IMR-90 (cell line): ENCODE measurements at regions not wholly inside any gene's neighbourhood (a gene's known extent, or its start where the extent isn't known, plus 50 kb on each side); places are given as distances from the start of the nearest gene placed in this dataset.

Experiments used
- ATAC-seq: fragments of 200-7000 bp; cut with Tn5 transposase; 2 replicates; pipeline ENCODE4 v1.9.1; 2020; ENCODE audit warnings: low read depth, mild to moderate bottlenecking, moderate library complexity
- BruUV-seq: library from RNA; stranded (reverse); fragments of 400-500 nt; replicated peaks from 2 replicates; lab custom pipeline; 2021; lab: Mats Ljungman, UMichigan
- CTCF ChIA-PET: fragments of 300-600 bp; formaldehyde crosslinking; extraction: SDS; loops from one replicate; lab custom pipeline; 2021; ENCODE audit warnings: antibody characterized with exemption; lab: Yijun Ruan, JAX
- POLR2A ChIA-PET: fragments of 300-600 bp; sonication (Branson Sonifier 250); formaldehyde crosslinking; loops from one replicate; lab custom pipeline; 2022; ENCODE audit warnings: antibody characterized with exemption; ENCODE audit not compliant: unreplicated experiment; lab: Charles Lee
- DNase-seq: peaks from one replicate; pipeline ENCODE4 v3.0.0; 2013
- H2AFZ ChIP-seq: replicated peaks from 2 replicates; pipeline ENCODE3; 2013; ENCODE audit warnings: low read length, mild to moderate bottlenecking; ENCODE audit not compliant: poor library complexity
- H2AK5ac ChIP-seq: 2 replicates; pipeline ENCODE4 v1.6.1; 2013; ENCODE audit warnings: low read depth, low read length, inconsistent platforms
- H2AK9ac ChIP-seq: replicated peaks from 2 replicates; pipeline ENCODE3; 2013; ENCODE audit warnings: mild to moderate bottlenecking, low read depth, low read length, moderate library complexity; ENCODE audit not compliant: poor library complexity
- H2BK120ac ChIP-seq: 2 replicates; pipeline ENCODE4 v1.6.1; 2013; ENCODE audit warnings: low read depth, low read length, inconsistent platforms
- H2BK15ac ChIP-seq: 3 replicates; pipeline ENCODE4 v1.6.1; 2013; ENCODE audit warnings: low read depth, low read length, inconsistent platforms
- H2BK20ac ChIP-seq: 2 replicates; pipeline ENCODE4 v1.6.1; 2013; ENCODE audit warnings: low read depth, mild to moderate bottlenecking, inconsistent platforms, low read length, moderate library complexity
- H2BK5ac ChIP-seq: 2 replicates; pipeline ENCODE4 v1.6.1; 2013; ENCODE audit warnings: mild to moderate bottlenecking, low read depth, low read length, inconsistent platforms; ENCODE audit not compliant: poor library complexity, severe bottlenecking
- H3K14ac ChIP-seq: replicated peaks from 2 replicates; pipeline ENCODE4 v1.6.1; 2013; ENCODE audit warnings: low read depth, low read length, inconsistent platforms
- H3K18ac ChIP-seq: 2 replicates; pipeline ENCODE4 v1.6.1; 2013; ENCODE audit warnings: low read depth, low read length, control low read depth
- H3K23ac ChIP-seq: 2 replicates; pipeline ENCODE4 v1.6.1; 2013; ENCODE audit warnings: low read depth, low read length, inconsistent platforms
- H3K27ac ChIP-seq: 2 replicates; pipeline ENCODE4 v1.5.1; 2013; ENCODE audit warnings: mild to moderate bottlenecking, control low read depth, low read length; ENCODE audit not compliant: insufficient read depth
- H3K27me3 ChIP-seq: 2 replicates; pipeline ENCODE4 v1.6.1; 2013; ENCODE audit warnings: low read length; ENCODE audit not compliant: control insufficient read depth, insufficient read depth
- H3K36me3 ChIP-seq: 2 replicates; pipeline ENCODE4 v1.6.1; 2013; ENCODE audit warnings: low read length, mixed read lengths; ENCODE audit not compliant: control insufficient read depth, insufficient read depth
- H3K4ac ChIP-seq: 2 replicates; pipeline ENCODE4 v1.6.1; 2013; ENCODE audit warnings: low read depth, low read length, inconsistent platforms
- H3K4me1 ChIP-seq: 2 replicates; pipeline ENCODE4 v1.6.1; 2013; ENCODE audit warnings: low read length, mixed read lengths; ENCODE audit not compliant: control insufficient read depth, insufficient read depth
- H3K4me2 ChIP-seq: 2 replicates; pipeline ENCODE4 v1.6.1; 2013; ENCODE audit warnings: low read depth, mild to moderate bottlenecking, control low read depth, low read length, moderate library complexity
- H3K4me3 ChIP-seq: 2 replicates; pipeline ENCODE4 v1.5.1; 2013; ENCODE audit warnings: low read depth, mild to moderate bottlenecking, control low read depth, low read length, moderate library complexity; ENCODE audit not compliant: insufficient read depth
- H3K56ac ChIP-seq: 2 replicates; pipeline ENCODE4 v1.6.1; 2013; ENCODE audit warnings: low read length, inconsistent platforms; ENCODE audit not compliant: insufficient read depth; ENCODE audit errors: extremely low read depth
- H3K79me1 ChIP-seq, 2 experiments: 2 replicates each; pipeline ENCODE4 v1.6.1; 2013; ENCODE audit warnings: low read length in 2 of 2, inconsistent platforms in 1 of 2, low read depth in 1 of 2
- H3K9ac ChIP-seq: 2 replicates; pipeline ENCODE4 v1.6.1; 2013; ENCODE audit warnings: low read depth, low read length, control low read depth
- H3K9me1 ChIP-seq: 2 replicates; pipeline ENCODE4 v1.6.1; 2013; ENCODE audit warnings: low read length, inconsistent platforms; ENCODE audit not compliant: insufficient read depth
- H3K9me3 ChIP-seq: 2 replicates; pipeline ENCODE4 v1.6.1; 2013; ENCODE audit warnings: low read length; ENCODE audit not compliant: control insufficient read depth, insufficient read depth
- H4K20me1 ChIP-seq: 2 replicates; pipeline ENCODE4 v1.6.1; 2013; ENCODE audit warnings: low read length, inconsistent platforms; ENCODE audit not compliant: insufficient read depth
- H4K5ac ChIP-seq: 2 replicates; pipeline ENCODE4 v1.6.1; 2013; ENCODE audit warnings: mild to moderate bottlenecking, low read depth, low read length, control low read depth
- H4K8ac ChIP-seq, 2 experiments: 2 replicates each; pipeline ENCODE4 v1.6.1; 2013; ENCODE audit warnings: low read depth in 2 of 2, low read length in 2 of 2, control low read depth in 1 of 2, inconsistent platforms in 1 of 2
- H4K91ac ChIP-seq: 2 replicates; pipeline ENCODE4 v1.6.1; 2013; ENCODE audit warnings: low read depth, low read length, inconsistent platforms; ENCODE audit not compliant: insufficient read depth
- BHLHE40 ChIP-seq: fragments of 150-350 bp; IDR thresholded peaks from 2 replicates; pipeline ENCODE4 v1.6.1; 2016; ENCODE audit warnings: mild to moderate bottlenecking, low read depth, low read length
- MAFK ChIP-seq: IDR thresholded peaks from 2 replicates; pipeline ENCODE4 v1.6.1; 2012; ENCODE audit warnings: low read depth, low read length, improper control_type of control experiment
- WGBS, 2 experiments: methylation state at CpG; one replicate each; pipeline versions ENCODE4 v1.1.5 to v1.1.7; 2013; ENCODE audit warnings: missing lambda C conversion rate in 2 of 2; ENCODE audit not compliant: insufficient read length in 1 of 2; ENCODE audit errors: extremely low coverage in 2 of 2; 5-methylcytosine and 5-hydroxymethylcytosine counted together
- dilution Hi-C: fragments of 300-500 bp; cut with HindIII; formaldehyde crosslinking; loops from one replicate; pipeline ENCODE4 v1.14.3; 2018; ENCODE audit warnings: low sequenced_read_pairs; ENCODE audit not compliant: unreplicated experiment
- in situ Hi-C: fragments of 300-500 bp; cut with MboI; formaldehyde crosslinking; loops from 3 replicates; pipeline ENCODE4 v1.14.3; 2019; ENCODE audit warnings: low sequenced_read_pairs, inconsistent platforms, mixed read lengths
- intact Hi-C: fragments of 100-400 bp; cut with micrococcal nuclease; formaldehyde crosslinking; loops from 2 replicates; pipeline ENCODE4 v1.10.0; 2022

- no peak overlapping the region for H4K5ac ChIP-seq
- no peak overlapping the region for H3K56ac ChIP-seq
- H2AK5ac ChIP-seq, result no peak overlapping the region
- H3K9ac ChIP-seq, result no peak overlapping the region
- dilution Hi-C loops (no loop called here), intact Hi-C loops (no loop called here), in situ Hi-C loops (no loop called here)
- H3K36me3 ChIP-seq, result no peaks in the 10 kb centered on the region
- no peak overlapping the region for H2BK20ac ChIP-seq
- H2AK9ac ChIP-seq, result no peak overlapping the region
- H2BK120ac ChIP-seq, result no peak overlapping the region
- H3K4ac ChIP-seq, result no peak overlapping the region
- H3K18ac ChIP-seq, result no peak overlapping the region
- no peak overlapping the region for H2BK5ac ChIP-seq
- H3K4me2 ChIP-seq, result no peak overlapping the region
- H2BK15ac ChIP-seq, result no peak overlapping the region
- H2AFZ ChIP-seq, result no peak overlapping the region
- ATAC-seq, result no peak
- no CpG with 5 or more reads among the region's 4 CpGs for WGBS, 2 experiments
- TF ChIP-seq BHLHE40 (no peak), MAFK (peak; percentile 66)
- no peak overlapping the region for H3K23ac ChIP-seq
- no peaks in the 10 kb centered on the region for H4K20me1 ChIP-seq
- H3K79me1 ChIP-seq, result no peaks in the 10 kb centered on the region
- H3K14ac ChIP-seq, result no peak overlapping the region
- no TSS peak for BruUV-seq
- no peak overlapping the region for H3K4me3 ChIP-seq
- no peak overlapping the region for H4K8ac ChIP-seq
- ChIA-PET POLR2A (no interaction called here), CTCF (no interaction called here)
- no peak overlapping the region for H4K91ac ChIP-seq
- no peak for DNase-seq
- H3K9me3 ChIP-seq, result peaks cover 15% of the 10 kb centered on the region
- no peaks in the 10 kb centered on the region for H3K4me1 ChIP-seq
- H3K27me3 ChIP-seq, result no peaks in the 10 kb centered on the region
- no peaks in the 10 kb centered on the region for H3K9me1 ChIP-seq
- H3K27ac ChIP-seq, result no peak overlapping the region
These were observed 149.2 kb upstream of the ZNF716 start for GRCh38 chr7:57300747-57301146.
